AG10803 (cell line): ENCODE measurements at regions not wholly inside any gene's neighbourhood (a gene's known extent, or its start where the extent isn't known, plus 50 kb on each side); places are given as distances from the start of the nearest gene placed in this dataset.

Experiments
- DNase-seq: peaks from one replicate; pipeline ENCODE4 v3.0.0; 2010; ENCODE audit warnings: low read depth
- H3K4me3 ChIP-seq: 2 replicates; pipeline ENCODE4 v1.5.1; 2011; ENCODE audit warnings: mild to moderate bottlenecking, low read length, control low read depth
- CTCF ChIP-seq: conservative IDR thresholded peaks from 2 replicates; pipeline ENCODE4 v1.5.1; 2011; ENCODE audit warnings: mild to moderate bottlenecking, low read length, control low read depth, inconsistent platforms

- no peak overlapping the region for H3K4me3 ChIP-seq
- no peak for DNase-seq
- no peak for TF ChIP-seq CTCF
Measured at GRCh38 chr2:236849508-236849907, 236.2 kb upstream of the COPS8 start.

DNA sequence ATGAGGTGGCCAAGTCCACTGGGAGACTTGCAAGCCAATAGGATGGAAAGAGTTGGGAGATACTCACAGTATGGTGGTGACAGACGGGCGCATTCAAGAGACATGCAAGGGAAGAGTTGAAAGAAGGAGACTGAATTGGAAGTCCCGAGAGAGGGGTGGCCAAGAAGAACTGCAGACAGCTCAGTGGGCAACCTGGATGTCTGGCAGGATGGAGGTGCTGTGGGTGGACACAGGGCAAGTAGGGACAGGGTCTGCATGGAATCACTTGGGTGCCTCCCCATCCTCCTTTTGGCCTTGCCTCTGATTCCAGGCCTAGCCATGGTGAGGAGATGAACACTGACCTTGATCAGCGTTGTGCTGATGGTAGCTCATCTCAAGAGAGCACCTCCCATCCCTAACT is 235.7 kb upstream of the COPS8 start:
- no peak overlapping the region for H3K4me3 ChIP-seq
- no peak for DNase-seq
- TF ChIP-seq CTCF, result no peak

DNA sequence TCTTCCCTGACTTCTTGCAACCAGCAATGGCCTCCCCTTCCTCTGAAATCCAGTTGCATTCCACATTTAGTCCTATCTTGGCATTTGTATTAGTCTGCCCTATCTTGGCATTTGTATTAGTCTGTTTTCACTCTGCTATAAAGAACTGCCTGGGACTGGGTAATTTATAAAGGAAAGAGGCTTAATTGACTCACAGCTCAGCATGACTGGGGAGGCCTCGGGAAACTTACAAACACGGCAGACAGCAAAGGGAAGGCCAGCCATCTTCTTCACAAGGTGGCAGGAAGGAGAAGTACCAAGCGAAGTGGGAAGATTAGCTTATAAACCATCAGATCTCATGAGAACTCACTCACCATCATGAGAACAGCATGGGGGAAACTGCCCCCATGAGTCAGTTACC is 234.5 kb upstream of the COPS8 start:
- no peak overlapping the region for H3K4me3 ChIP-seq
- TF ChIP-seq CTCF, result no peak
- no peak for DNase-seq

- no peak for DNase-seq
- no peak for TF ChIP-seq CTCF
- no peak overlapping the region for H3K4me3 ChIP-seq
Measured at GRCh38 chr2:236852100-236852976, 233.4 kb upstream of the COPS8 start.

- DNase-seq, result no peak
- TF ChIP-seq CTCF, result no peak
- H3K4me3 ChIP-seq, result no peak overlapping the region
Measured at GRCh38 chr2:236852977-236853374, 232.7 kb upstream of the COPS8 start.

- no peak for DNase-seq
- TF ChIP-seq CTCF, result no peak
- H3K4me3 ChIP-seq, result no peak overlapping the region
Measured at GRCh38 chr2:236853585-236854051, 232.1 kb upstream of the COPS8 start.
